ENCODE measurements at regions not wholly inside any gene's neighbourhood (a gene's known extent, or its start where the extent isn't known, plus 50 kb on each side); places are given as distances from the start of the nearest gene placed in this dataset.

GRCh38 chr11:121780971-121781370, 328.2 kb upstream of the SORL1-AS1 start:
- DNase-seq: no peak

GRCh38 chr11:121777056-121777455, 324.3 kb upstream of the SORL1-AS1 start:
- DNase-seq: no peak

GRCh38 chr11:121775276-121775675, 322.5 kb upstream of the SORL1-AS1 start:
- no peak for DNase-seq

- no peak for DNase-seq
Observed at GRCh38 chr11:121773076-121773475, 320.3 kb upstream of the SORL1-AS1 start.

- DNase-seq: no peak
Observed at GRCh38 chr11:121770939-121771595, 318.3 kb upstream of the SORL1-AS1 start.

GRCh38 chr11:121769191-121769590, 316.4 kb upstream of the SORL1-AS1 start:
- DNase-seq: no peak

- no peak for DNase-seq
Observed at GRCh38 chr11:121767433-121767832, 314.7 kb upstream of the SORL1-AS1 start.

GRCh38 chr11:121766991-121767390, 314.2 kb upstream of the SORL1-AS1 start:
- DNase-seq: no peak

GRCh38 chr11:121766166-121766565, 313.4 kb upstream of the SORL1-AS1 start:
- DNase-seq: no peak

GRCh38 chr11:121763526-121763925, 310.8 kb upstream of the SORL1-AS1 start:
- DNase-seq: no peak

- peak; percentile 81 for DNase-seq
Observed at GRCh38 chr11:121762820-121763219, 310.1 kb upstream of the SORL1-AS1 start.

GRCh38 chr11:121761186-121761585, 308.4 kb upstream of the SORL1-AS1 start:
- no peak for DNase-seq

GRCh38 chr11:121757480-121758125, 304.8 kb upstream of the SORL1-AS1 start:
- no peak for DNase-seq

- DNase-seq: no peak
Observed at GRCh38 chr11:121755906-121756305, 303.1 kb upstream of the SORL1-AS1 start.

GRCh38 chr11:121755191-121755590, 302.4 kb upstream of the SORL1-AS1 start:
- no peak for DNase-seq

- DNase-seq: no peak
Observed at GRCh38 chr11:121754598-121754997, 301.8 kb upstream of the SORL1-AS1 start.

GRCh38 chr11:121749691-121750090, 296.9 kb upstream of the SORL1-AS1 start:
- no peak for DNase-seq

- DNase-seq: no peak
Observed at GRCh38 chr11:121748068-121748467, 295.3 kb upstream of the SORL1-AS1 start.

- no peak for DNase-seq
Observed at GRCh38 chr11:121743285-121743684, 290.5 kb upstream of the SORL1-AS1 start.

- DNase-seq: peak; percentile 82
Observed at GRCh38 chr11:121741761-121742361, 289.1 kb upstream of the SORL1-AS1 start.

GRCh38 chr11:121741351-121741760, 288.6 kb upstream of the SORL1-AS1 start:
- DNase-seq: no peak

- no peak for DNase-seq
Observed at GRCh38 chr11:121740902-121741301, 288.1 kb upstream of the SORL1-AS1 start.

- no peak for DNase-seq
Observed at GRCh38 chr11:121733858-121734257, 281.1 kb upstream of the SORL1-AS1 start.

- no peak for DNase-seq
Observed at GRCh38 chr11:121727942-121728341, 275.2 kb upstream of the SORL1-AS1 start.

Measured in eye (tissue), 1 donor.